Upper lobe of right lung (tissue), 1 donor: ENCODE measurements at regions not wholly inside any gene's neighbourhood (a gene's known extent, or its start where the extent isn't known, plus 50 kb on each side); places are given as distances from the start of the nearest gene placed in this dataset.
A peak's percentile ranks its signal among the peaks of the same experiment; 100 is the strongest.

Experiments used
- ATAC-seq: fragments of 200-7000 bp; cut with Tn5 transposase; one replicate; pipeline ENCODE4 v1.9.1; 2020; ENCODE audit warnings: mild to moderate bottlenecking, moderate library complexity
- DNase-seq: peaks from one replicate; pipeline ENCODE4 v3.0.0-alpha.2; 2020
- H3K27ac ChIP-seq: fragments of 200-600 bp; one replicate; pipeline ENCODE4 v1.8.0; 2022
- H3K27me3 ChIP-seq: fragments of 200-600 bp; one replicate; pipeline ENCODE4 v1.8.0; 2022; ENCODE audit warnings: mild to moderate bottlenecking
- H3K36me3 ChIP-seq: fragments of 200-600 bp; one replicate; pipeline ENCODE4 v1.8.0; 2022
- H3K4me1 ChIP-seq: fragments of 200-600 bp; one replicate; pipeline ENCODE4 v1.8.0; 2022
- H3K4me3 ChIP-seq: fragments of 200-600 bp; one replicate; pipeline ENCODE4 v1.8.0; 2022; ENCODE audit warnings: mild to moderate bottlenecking
- H3K9me3 ChIP-seq: fragments of 200-600 bp; one replicate; pipeline ENCODE4 v1.8.0; 2022
- CTCF ChIP-seq: fragments of 200-600 bp; IDR thresholded peaks from one replicate; pipeline ENCODE4 v1.8.0; 2022; ENCODE audit warnings: antibody characterized with exemption
- intact Hi-C: fragments of 100-400 bp; cut with DNase I; formaldehyde crosslinking; loops from one replicate; pipeline ENCODE4 v1.11.0; 2022
- donor health status: DM: no; HTN: yes; CAD: no; lungs with severe emphysema.

GRCh38 chr20:61109221-61109805 is 142.7 kb upstream of the CDH4 start:
- no peak overlapping the region for H3K27ac ChIP-seq
- H3K36me3 ChIP-seq, result no peaks in the 10 kb centered on the region
- intact Hi-C loops, result no loop called here
- TF ChIP-seq CTCF, result no peak
- ATAC-seq (no peak), DNase-seq (no peak)
- H3K4me1 ChIP-seq, result no peaks in the 10 kb centered on the region
- H3K9me3 ChIP-seq, result no peaks in the 10 kb centered on the region
- no peak overlapping the region for H3K4me3 ChIP-seq
- H3K27me3 ChIP-seq, result no peaks in the 10 kb centered on the region

- H3K27ac ChIP-seq, result no peak overlapping the region
- no peaks in the 10 kb centered on the region for H3K9me3 ChIP-seq
- no peak for TF ChIP-seq CTCF
- peaks cover under 1% of the 10 kb centered on the region for H3K27me3 ChIP-seq
- DNase-seq (no peak), ATAC-seq (no peak)
- intact Hi-C loops, result no loop called here
- H3K4me1 ChIP-seq, result no peaks in the 10 kb centered on the region
- no peak overlapping the region for H3K4me3 ChIP-seq
- no peaks in the 10 kb centered on the region for H3K36me3 ChIP-seq
Measured at GRCh38 chr20:61112515-61112914, 139.5 kb upstream of the CDH4 start.

GRCh38 chr20:61113731-61114130 is 138.3 kb upstream of the CDH4 start:
- no peak for ATAC-seq
- no peak for TF ChIP-seq CTCF
- peak; percentile 31 for DNase-seq

GRCh38 chr20:61114493-61115175 is 137.4 kb upstream of the CDH4 start:
- DNase-seq, result peak; percentile 31
- ATAC-seq, result no peak
- H3K4me1 ChIP-seq, result no peaks in the 10 kb centered on the region
- no peaks in the 10 kb centered on the region for H3K9me3 ChIP-seq
- H3K36me3 ChIP-seq, result no peaks in the 10 kb centered on the region
- H3K27ac ChIP-seq, result no peak overlapping the region
- intact Hi-C loops, result no loop called here
- no peak for TF ChIP-seq CTCF
- H3K27me3 ChIP-seq, result peaks cover 3% of the 10 kb centered on the region
- no peak overlapping the region for H3K4me3 ChIP-seq

More at GRCh38 chr20:61113731-61114130, 138.3 kb upstream of the CDH4 start:
- Histone ChIP-seq H3K36me3 (no peaks in the 10 kb centered on the region), H3K27ac (no peak overlapping the region), H3K4me3 (no peak overlapping the region), H3K4me1 (no peaks in the 10 kb centered on the region), H3K27me3 (peaks cover 3% of the 10 kb centered on the region), H3K9me3 (no peaks in the 10 kb centered on the region)
- intact Hi-C loops, result no loop called here

GRCh38 chr20:61115364-61116065 is 136.5 kb upstream of the CDH4 start:
- intact Hi-C loops, result no loop called here
- Histone ChIP-seq H3K9me3 (no peaks in the 10 kb centered on the region), H3K27ac (no peak overlapping the region), H3K27me3 (peaks cover 3% of the 10 kb centered on the region), H3K36me3 (no peaks in the 10 kb centered on the region), H3K4me1 (no peaks in the 10 kb centered on the region), H3K4me3 (no peak overlapping the region)
- peak; percentile 47 for DNase-seq
- TF ChIP-seq CTCF, result no peak
- no peak for ATAC-seq
